ENCODE measurements at regions not wholly inside any gene's neighbourhood (a gene's known extent, or its start where the extent isn't known, plus 50 kb on each side); places are given as distances from the start of the nearest gene placed in this dataset.

- TF ChIP-seq ISL1 (CRISPR knock-in tag; IDR thresholded peaks at IDR 0.05) (no peak), TOX (CRISPR knock-in tag; IDR thresholded peaks at IDR 0.05; ENCODE audit: borderline replicate concordance) (no peak), ZNF565 (CRISPR knock-in tag; conservative IDR thresholded peaks at IDR 0.05; ENCODE audit: low read depth) (no peak), OSR1 (CRISPR knock-in tag; IDR thresholded peaks at IDR 0.05) (no peak), PPARA (CRISPR knock-in tag; IDR thresholded peaks at IDR 0.05; ENCODE audit: borderline replicate concordance) (no peak), ZFP30 (CRISPR knock-in tag; IDR thresholded peaks at IDR 0.05) (no peak), BACH2 (CRISPR knock-in tag; IDR thresholded peaks at IDR 0.05; ENCODE audit: borderline replicate concordance) (no peak), RARB (CRISPR knock-in tag; IDR thresholded peaks at IDR 0.05) (no peak), ESRRG (CRISPR knock-in tag; IDR thresholded peaks at IDR 0.05) (no peak), ZFP3 (CRISPR knock-in tag; IDR thresholded peaks at IDR 0.05) (no peak), CSDC2 (CRISPR knock-in tag; IDR thresholded peaks at IDR 0.05) (no peak), TCF4 (CRISPR knock-in tag; IDR thresholded peaks at IDR 0.05; ENCODE audit: borderline replicate concordance) (no peak), SNAI2 (CRISPR knock-in tag; IDR thresholded peaks at IDR 0.05) (no peak), PATZ1 (CRISPR knock-in tag; IDR thresholded peaks at IDR 0.05; ENCODE audit: borderline replicate concordance) (no peak), ZNF70 (CRISPR knock-in tag; IDR thresholded peaks at IDR 0.05) (no peak)
These were observed 163.4 kb downstream of the AREG start for GRCh38 chr4:74608151-74608949.

GRCh38 chr4:74610491-74610890 is 165.6 kb downstream of the AREG start:
- TF ChIP-seq OSR1 (CRISPR knock-in tag; IDR thresholded peaks at IDR 0.05), result no peak
- no peak for TF ChIP-seq ZNF8 (CRISPR knock-in tag; IDR thresholded peaks at IDR 0.05)
- no peak for TF ChIP-seq SNAI2 (CRISPR knock-in tag; IDR thresholded peaks at IDR 0.05)
- no peak for TF ChIP-seq BACH2 (CRISPR knock-in tag; IDR thresholded peaks at IDR 0.05; ENCODE audit: borderline replicate concordance)
- no peak for TF ChIP-seq ZFP3 (CRISPR knock-in tag; IDR thresholded peaks at IDR 0.05)
- no peak for TF ChIP-seq TSHZ2 (CRISPR knock-in tag; IDR thresholded peaks at IDR 0.05)
- TF ChIP-seq CSDC2 (CRISPR knock-in tag; IDR thresholded peaks at IDR 0.05), result no peak
- no peak for TF ChIP-seq ZNF565 (CRISPR knock-in tag; conservative IDR thresholded peaks at IDR 0.05; ENCODE audit: low read depth)
- TF ChIP-seq CREB5 (CRISPR knock-in tag; IDR thresholded peaks at IDR 0.05; ENCODE audit: low read depth), result no peak
- TF ChIP-seq PATZ1 (CRISPR knock-in tag; IDR thresholded peaks at IDR 0.05; ENCODE audit: borderline replicate concordance), result no peak
- TF ChIP-seq ZFP30 (CRISPR knock-in tag; IDR thresholded peaks at IDR 0.05), result no peak
- TF ChIP-seq ZNF70 (CRISPR knock-in tag; IDR thresholded peaks at IDR 0.05), result no peak
- TF ChIP-seq GLIS3 (CRISPR knock-in tag; IDR thresholded peaks at IDR 0.05), result no peak
- TF ChIP-seq PPARA (CRISPR knock-in tag; IDR thresholded peaks at IDR 0.05; ENCODE audit: borderline replicate concordance), result no peak
- TF ChIP-seq ISL1 (CRISPR knock-in tag; IDR thresholded peaks at IDR 0.05), result no peak
- TF ChIP-seq ZC3H10 (CRISPR knock-in tag; IDR thresholded peaks at IDR 0.05), result no peak
- TF ChIP-seq POU6F1 (CRISPR knock-in tag; IDR thresholded peaks at IDR 0.05; ENCODE audit: borderline replicate concordance, low read depth), result no peak
- no peak for TF ChIP-seq ESRRG (CRISPR knock-in tag; IDR thresholded peaks at IDR 0.05)
- no peak for TF ChIP-seq TOX (CRISPR knock-in tag; IDR thresholded peaks at IDR 0.05; ENCODE audit: borderline replicate concordance)
- TF ChIP-seq ARNTL (CRISPR knock-in tag; IDR thresholded peaks at IDR 0.05; ENCODE audit: borderline replicate concordance, low read depth), result no peak
- no peak for ATAC-seq

More at GRCh38 chr4:74608151-74608949, 163.4 kb downstream of the AREG start:
- no peak for ATAC-seq

Data from SK-N-SH treated with all-trans-retinoic acid at 6 μM for 48 hours (cell line).